Gastroesophageal sphincter (tissue), 4 donors: ENCODE measurements at regions not wholly inside any gene's neighbourhood (a gene's known extent, or its start where the extent isn't known, plus 50 kb on each side); places are given as distances from the start of the nearest gene placed in this dataset.

Experiments
- ATAC-seq: fragments of 150-250 bp; one replicate; pipeline ENCODE4 v1.9.1; 2016; ENCODE audit warnings: mild to moderate bottlenecking, moderate library complexity
- H3K27ac ChIP-seq, 4 donors: fragments of 200-600 bp; sonication (generic) in 3 of 4; 1 replicate in 3 of 4; 2 replicates in 1 of 4; pipeline ENCODE4 v1.5.1; 2016 to 2019
- H3K27me3 ChIP-seq: fragments of 200-600 bp; sonication (generic); one replicate; pipeline ENCODE4 v1.5.1; 2019
- H3K36me3 ChIP-seq, 2 donors: fragments of 200-600 bp; sonication (generic); one replicate each; pipeline ENCODE4 v1.5.1; 2019; ENCODE audit warnings: control low read depth in 1 of 2
- H3K4me1 ChIP-seq, 3 donors: fragments of 200-600 bp; sonication (generic); 1 replicate in 2 of 3; 2 replicates in 1 of 3; pipeline ENCODE4 v1.5.1; 2016 to 2019; ENCODE audit warnings: control low read depth in 2 of 3
- H3K4me3 ChIP-seq, 2 donors: fragments of 200-600 bp; sonication (generic); one replicate each; pipeline ENCODE4 v1.5.1; 2019; ENCODE audit warnings: mild to moderate bottlenecking in 1 of 2, moderate library complexity in 1 of 2
- H3K9me3 ChIP-seq, 3 donors: fragments of 200-600 bp; sonication (generic); one replicate each; pipeline ENCODE4 v1.5.1; 2017 to 2019; ENCODE audit warnings: control low read depth in 2 of 3
- CTCF ChIP-seq, 4 experiments: fragments of 200-600 bp in 2 of 4; fragments of 450-650 bp in 2 of 4; sonication (generic) in 1 of 4; IDR thresholded peaks; one replicate each; pipeline ENCODE4 v1.5.1; 2017 to 2019; ENCODE audit warnings: antibody characterized with exemption in 4 of 4, mild to moderate bottlenecking in 2 of 4, moderate library complexity in 2 of 4
- EP300 ChIP-seq: sonication (generic); formaldehyde crosslinking; IDR thresholded peaks from one replicate; pipeline ENCODE4 v1.6.1; 2017; ENCODE audit warnings: antibody characterized with exemption, mild to moderate bottlenecking
- POLR2A ChIP-seq, 2 donors: fragments of 450-650 bp; IDR thresholded peaks; one replicate each; pipeline ENCODE4 v1.6.1; 2017; ENCODE audit warnings: antibody characterized with exemption in 2 of 2, mild to moderate bottlenecking in 2 of 2, moderate library complexity in 1 of 2
- POLR2AphosphoS5 ChIP-seq: sonication (generic); formaldehyde crosslinking; IDR thresholded peaks from one replicate; pipeline ENCODE4 v1.6.1; 2017; ENCODE audit warnings: antibody characterized with exemption
- WGBS, 2 donors: methylation state at CpG; one replicate each; pipeline ENCODE4 v1.1.5; 2018; ENCODE audit warnings: low coverage in 1 of 2; 5-methylcytosine and 5-hydroxymethylcytosine counted together

- Histone ChIP-seq H3K27ac (no peak overlapping the region), H3K4me1 (no peaks in the 10 kb centered on the region), H3K9me3 (no peaks in the 10 kb centered on the region), H3K4me3 (no peak overlapping the region), H3K27me3 (no peaks in the 10 kb centered on the region), H3K36me3 (no peaks in the 10 kb centered on the region)
- 42% methylated on average over 1 of the region's 1 CpG; no CpG with 5 or more reads in 1 of the 2 donors for WGBS, 2 donors
- TF ChIP-seq POLR2A (IDR thresholded peaks at IDR 0.05) = no peak
- TF ChIP-seq CTCF (IDR thresholded peaks at IDR 0.05) = no peak
- TF ChIP-seq POLR2AphosphoS5 = no peak
- TF ChIP-seq EP300 = no peak
- ATAC-seq = no peak
Measured at GRCh38 chr9:71524516-71524915, 243.8 kb downstream of the CEMIP2 start.

DNA sequence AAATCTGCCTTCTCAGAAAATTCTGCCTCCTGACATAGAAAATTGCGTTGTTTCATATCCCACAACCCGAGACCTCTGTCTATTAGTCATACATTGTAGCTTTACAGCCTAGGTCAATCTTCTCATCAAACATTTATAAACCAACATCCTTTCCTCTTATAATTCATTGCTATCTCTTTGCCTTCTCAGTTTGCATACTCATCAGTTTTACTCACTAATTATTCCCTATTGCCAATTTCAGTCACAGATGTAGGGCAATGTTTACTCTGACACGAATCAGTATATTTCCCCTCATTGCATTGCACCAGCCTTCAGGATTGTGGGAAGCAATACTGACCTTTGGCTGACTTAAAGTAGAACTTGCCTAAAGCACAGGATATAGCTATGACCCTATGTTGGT, 247.2 kb downstream of the CEMIP2 start:
- Histone ChIP-seq H3K36me3 (no peaks in the 10 kb centered on the region), H3K9me3 (no peaks in the 10 kb centered on the region), H3K27ac (no peak overlapping the region), H3K27me3 (no peaks in the 10 kb centered on the region), H3K4me3 (no peak overlapping the region), H3K4me1 (no peaks in the 10 kb centered on the region)
- no peak for TF ChIP-seq CTCF (IDR thresholded peaks at IDR 0.05)
- TF ChIP-seq EP300 = no peak
- no peak for TF ChIP-seq POLR2A (IDR thresholded peaks at IDR 0.05)
- no peak for TF ChIP-seq POLR2AphosphoS5
- no peak for ATAC-seq
- 55 to 63% methylated on average over 3 of the region's 3 CpGs for WGBS, 2 donors

GRCh38 chr9:71519098-71519696, 249.1 kb downstream of the CEMIP2 start:
- 42 to 45% methylated on average over 1 of the region's 1 CpG for WGBS, 2 donors
- no peak overlapping the region for H3K27ac ChIP-seq
- no peaks in the 10 kb centered on the region for H3K4me1 ChIP-seq

GRCh38 chr9:71518045-71518827, 250.1 kb downstream of the CEMIP2 start:
- Histone ChIP-seq H3K9me3 (no peaks in the 10 kb centered on the region), H3K4me1 (no peaks in the 10 kb centered on the region), H3K36me3 (no peaks in the 10 kb centered on the region), H3K4me3 (no peak overlapping the region), H3K27ac (no peak overlapping the region), H3K27me3 (no peaks in the 10 kb centered on the region)
- 57 to 100% methylated on average over 1 to 3 of the region's 3 CpGs for WGBS, 2 donors
- TF ChIP-seq EP300 = no peak
- TF ChIP-seq POLR2AphosphoS5 = no peak
- TF ChIP-seq CTCF (IDR thresholded peaks at IDR 0.05) = no peak
- no peak for TF ChIP-seq POLR2A (IDR thresholded peaks at IDR 0.05)
- ATAC-seq = peak; percentile 28

More at GRCh38 chr9:71519098-71519696, 249.1 kb downstream of the CEMIP2 start:
- Histone ChIP-seq H3K9me3 (no peaks in the 10 kb centered on the region), H3K36me3 (no peaks in the 10 kb centered on the region), H3K27me3 (no peaks in the 10 kb centered on the region), H3K4me3 (no peak overlapping the region)
- no peak for ATAC-seq
- no peak for TF ChIP-seq CTCF (IDR thresholded peaks at IDR 0.05)

- no peak overlapping the region for H3K4me3 ChIP-seq
- H3K4me1 ChIP-seq = no peaks in the 10 kb centered on the region
- 0 to 29% methylated on average over 1 of the region's 1 CpG for WGBS, 2 donors
- H3K9me3 ChIP-seq = no peaks in the 10 kb centered on the region
- H3K27me3 ChIP-seq = no peaks in the 10 kb centered on the region
- H3K27ac ChIP-seq = no peak overlapping the region
- no peak for TF ChIP-seq POLR2AphosphoS5
- TF ChIP-seq POLR2A (IDR thresholded peaks at IDR 0.05) = no peak
- TF ChIP-seq EP300 = no peak
- TF ChIP-seq CTCF (IDR thresholded peaks at IDR 0.05) = no peak
- ATAC-seq = no peak
- no peaks in the 10 kb centered on the region for H3K36me3 ChIP-seq
Measured at GRCh38 chr9:71515626-71516025, 252.7 kb downstream of the CEMIP2 start.
